K562 (cell line): ENCODE measurements at regions not wholly inside any gene's neighbourhood (a gene's known extent, or its start where the extent isn't known, plus 50 kb on each side); places are given as distances from the start of the nearest gene placed in this dataset.
A peak's percentile ranks its signal among the peaks of the same experiment; 100 is the strongest.

Experiments
- ARHGAP35 ChIP-seq: fragments of 450-650 bp; IDR thresholded peaks from 2 replicates; pipeline ENCODE4 v1.6.1; 2018; ENCODE audit not compliant: partially characterized antibody
- ARID2 ChIP-seq: fragments of 450-650 bp; IDR thresholded peaks from 2 replicates; pipeline ENCODE4 v1.6.1; 2017; ENCODE audit warnings: antibody characterized with exemption, mild to moderate bottlenecking
- ELF1 ChIP-seq: fragments of 200-800 bp; sonication (Bioruptor generic); IDR thresholded peaks from 2 replicates; pipeline ENCODE4 v1.6.1; 2016; ENCODE audit warnings: missing genetic modification characterization, missing compliant biosample characterization
- ELF4 ChIP-seq: fragments of 450-650 bp; formaldehyde crosslinking; IDR thresholded peaks from 2 replicates; pipeline ENCODE4 v1.4.0; 2022; ENCODE audit warnings: missing genetic modification characterization
- EP300 ChIP-seq: IDR thresholded peaks from 2 replicates; pipeline ENCODE4 v1.6.1; 2012; ENCODE audit warnings: low read length, improper control_type of control experiment
- ETV5 ChIP-seq: sonication (generic); formaldehyde crosslinking; IDR thresholded peaks from 2 replicates; pipeline ENCODE4 v1.4.0; 2020; ENCODE audit warnings: low read depth, mild to moderate bottlenecking, missing genetic modification reagents
- FOXP1 ChIP-seq: sonication (generic); formaldehyde crosslinking; IDR thresholded peaks from 2 replicates; pipeline ENCODE4 v1.8.0; 2022; ENCODE audit warnings: mild to moderate bottlenecking, missing genetic modification reagents
- GTF2E2 ChIP-seq: fragments of 200-800 bp; sonication (Bioruptor generic); IDR thresholded peaks from 2 replicates; pipeline ENCODE4 v1.6.1; 2016; ENCODE audit warnings: missing genetic modification characterization, missing compliant biosample characterization
- MEF2D ChIP-seq: conservative IDR thresholded peaks from 2 replicates; pipeline ENCODE4 v1.6.1; 2016; ENCODE audit warnings: low read depth, missing genetic modification characterization, missing compliant biosample characterization
- NFE2 ChIP-seq: IDR thresholded peaks from 2 replicates; pipeline ENCODE4 v1.6.1; 2014; ENCODE audit warnings: antibody characterized with exemption, low read depth
- POLR3G ChIP-seq: IDR thresholded peaks from 2 replicates; pipeline ENCODE4 v1.6.1; 2011; ENCODE audit not compliant: insufficient read length, insufficient replicate concordance; ENCODE audit errors: extremely low read depth
- RBFOX2 ChIP-seq: fragments of 200-400 bp; formaldehyde crosslinking; IDR thresholded peaks from 2 replicates; pipeline ENCODE4 v1.6.1; 2017; ENCODE audit warnings: low read depth, mild to moderate bottlenecking, low read length, moderate library complexity
- SIN3B ChIP-seq: fragments of 450-650 bp; IDR thresholded peaks from 2 replicates; pipeline ENCODE4 v1.6.1; 2017; ENCODE audit warnings: low read depth, mild to moderate bottlenecking, moderate library complexity
- SUPT5H ChIP-seq: fragments of 450-650 bp; IDR thresholded peaks from 2 replicates; pipeline ENCODE4 v1.6.1; 2016
- WHSC1 ChIP-seq: IDR thresholded peaks from one replicate; pipeline ENCODE4 v1.6.1; 2012; ENCODE audit warnings: low read length, control low read depth, inconsistent platforms
- ZBTB1 ChIP-seq: sonication (generic); formaldehyde crosslinking; IDR thresholded peaks from 2 replicates; pipeline ENCODE4 v1.8.1; 2023; ENCODE audit warnings: missing genetic modification reagents, low read depth, mild to moderate bottlenecking, borderline replicate concordance
- ZFX ChIP-seq: sonication (generic); formaldehyde crosslinking; IDR thresholded peaks from 2 replicates; pipeline ENCODE4 v1.8.0; 2022; ENCODE audit warnings: mild to moderate bottlenecking, missing genetic modification reagents, moderate library complexity
- ZNF253 ChIP-seq: fragments of 250-450 bp; sonication (Bioruptor Pico); conservative IDR thresholded peaks from 2 replicates; pipeline ENCODE4 v1.6.1; 2021; ENCODE audit warnings: mild to moderate bottlenecking
- ZNF282 ChIP-seq: sonication (generic); formaldehyde crosslinking; IDR thresholded peaks from 2 replicates; pipeline ENCODE4 v1.8.1; 2023; ENCODE audit warnings: missing genetic modification reagents
- ZNF444 ChIP-seq: fragments of 250-450 bp; sonication (Bioruptor Pico); IDR thresholded peaks from 2 replicates; pipeline ENCODE4 v1.4.0; 2020; ENCODE audit warnings: mild to moderate bottlenecking, moderate library complexity
- ZNF584 ChIP-seq: fragments of 200-800 bp; sonication (Bioruptor generic); IDR thresholded peaks from 2 replicates; pipeline ENCODE4 v1.6.1; 2016; ENCODE audit warnings: low read depth, mild to moderate bottlenecking, missing genetic modification characterization, missing compliant biosample characterization
- ZNF766 ChIP-seq: fragments of 200-800 bp; sonication (Bioruptor generic); conservative IDR thresholded peaks from 2 replicates; pipeline ENCODE4 v1.6.1; 2016; ENCODE audit warnings: missing genetic modification characterization, missing compliant biosample characterization
- TF ChIP-seq, protein P1 (sequence below): sonication (generic); formaldehyde crosslinking; IDR thresholded peaks from 2 replicates; pipeline ENCODE4 v1.9.0; 2022; ENCODE audit warnings: mild to moderate bottlenecking, missing genetic modification reagents
- TF ChIP-seq, protein P2 (sequence below): fragments of 450-650 bp; formaldehyde crosslinking; IDR thresholded peaks from 2 replicates; pipeline ENCODE4 v1.4.0; 2022; ENCODE audit warnings: mild to moderate bottlenecking, moderate library complexity
- TF ChIP-seq, protein P3 (sequence below), 2 experiments: fragments of 200-800 bp in 1 of 2; sonication (Bioruptor generic) in 1 of 2; sonication (generic) in 1 of 2; formaldehyde crosslinking in 1 of 2; IDR thresholded peaks in 1 of 2; conservative IDR thresholded peaks in 1 of 2; 2 replicates each; pipeline versions ENCODE4 v1.5.0 to v1.6.1; 2016 to 2020; ENCODE audit warnings: missing compliant biosample characterization in 1 of 2, missing genetic modification characterization in 1 of 2, missing genetic modification reagents in 1 of 2
- TF ChIP-seq, protein P4 (sequence below): fragments of 450-650 bp; IDR thresholded peaks from 2 replicates; pipeline ENCODE4 v1.6.1; 2018; ENCODE audit not compliant: partially characterized antibody

DNA sequence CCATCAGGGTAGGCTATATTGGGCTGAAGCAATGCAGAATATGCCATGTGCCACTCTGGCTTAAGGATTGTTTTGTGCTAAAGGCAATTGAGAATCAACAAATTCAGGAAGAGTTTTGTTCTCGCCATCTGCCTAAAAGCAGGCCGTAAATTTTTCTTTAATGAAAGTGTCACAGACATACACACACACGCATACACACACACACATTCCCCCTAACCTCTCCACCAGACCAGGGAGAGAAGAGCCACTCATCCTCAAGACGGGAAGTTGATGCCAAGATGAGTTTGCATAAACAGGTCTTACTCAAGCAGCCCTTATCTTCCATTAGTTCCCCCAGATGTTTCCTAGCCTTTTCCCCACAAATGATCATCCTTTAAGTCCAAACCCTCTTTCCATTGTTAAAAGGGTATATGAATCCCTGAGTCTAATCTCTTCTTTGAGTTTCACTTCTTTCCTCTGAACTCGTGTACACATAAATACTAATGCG, 59.6 kb upstream of the TRIM24 start (continued):
- no peak for TF ChIP-seq ZNF444
- TF ChIP-seq ZNF766 (CRISPR knock-in tag) = peak; percentile 59; the same call in 1 of the 2 replicates
- TF ChIP-seq ELF4 = peak; percentile 81; the same call in 1 of the 2 replicates
- no peak for TF ChIP-seq ZFX (CRISPR knock-in tag)
- TF ChIP-seq MEF2D (tag) = no peak
- TF ChIP-seq RBFOX2 = no peak
- TF ChIP-seq, protein P1, sequence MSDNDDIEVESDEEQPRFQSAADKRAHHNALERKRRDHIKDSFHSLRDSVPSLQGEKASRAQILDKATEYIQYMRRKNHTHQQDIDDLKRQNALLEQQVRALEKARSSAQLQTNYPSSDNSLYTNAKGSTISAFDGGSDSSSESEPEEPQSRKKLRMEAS (CRISPR knock-in tag) = no peak
- no peak for TF ChIP-seq FOXP1 (CRISPR knock-in tag)
- no peak for TF ChIP-seq ZNF282 (CRISPR knock-in tag)
- TF ChIP-seq ARID2 = no peak
- no peak for TF ChIP-seq WHSC1
- peak; percentile 30; the same call in 1 of the 2 replicates for TF ChIP-seq ETV5
- TF ChIP-seq, protein P2, sequence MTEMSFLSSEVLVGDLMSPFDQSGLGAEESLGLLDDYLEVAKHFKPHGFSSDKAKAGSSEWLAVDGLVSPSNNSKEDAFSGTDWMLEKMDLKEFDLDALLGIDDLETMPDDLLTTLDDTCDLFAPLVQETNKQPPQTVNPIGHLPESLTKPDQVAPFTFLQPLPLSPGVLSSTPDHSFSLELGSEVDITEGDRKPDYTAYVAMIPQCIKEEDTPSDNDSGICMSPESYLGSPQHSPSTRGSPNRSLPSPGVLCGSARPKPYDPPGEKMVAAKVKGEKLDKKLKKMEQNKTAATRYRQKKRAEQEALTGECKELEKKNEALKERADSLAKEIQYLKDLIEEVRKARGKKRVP = no peak
- no peak for TF ChIP-seq SUPT5H
- no peak for TF ChIP-seq ZNF253 (CRISPR knock-in tag)
- TF ChIP-seq, protein P3, sequence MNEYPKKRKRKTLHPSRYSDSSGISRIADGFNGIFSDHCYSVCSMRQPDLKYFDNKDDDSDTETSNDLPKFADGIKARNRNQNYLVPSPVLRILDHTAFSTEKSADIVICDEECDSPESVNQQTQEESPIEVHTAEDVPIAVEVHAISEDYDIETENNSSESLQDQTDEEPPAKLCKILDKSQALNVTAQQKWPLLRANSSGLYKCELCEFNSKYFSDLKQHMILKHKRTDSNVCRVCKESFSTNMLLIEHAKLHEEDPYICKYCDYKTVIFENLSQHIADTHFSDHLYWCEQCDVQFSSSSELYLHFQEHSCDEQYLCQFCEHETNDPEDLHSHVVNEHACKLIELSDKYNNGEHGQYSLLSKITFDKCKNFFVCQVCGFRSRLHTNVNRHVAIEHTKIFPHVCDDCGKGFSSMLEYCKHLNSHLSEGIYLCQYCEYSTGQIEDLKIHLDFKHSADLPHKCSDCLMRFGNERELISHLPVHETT (CRISPR knock-in tag; conservative IDR thresholded peaks at IDR 0.05 in 1 of 2, IDR thresholded peaks at IDR 0.05 in 1 of 2) = no peak
- TF ChIP-seq SIN3B = no peak
- no peak for TF ChIP-seq ARHGAP35
- no peak for TF ChIP-seq POLR3G
- TF ChIP-seq, protein P4, sequence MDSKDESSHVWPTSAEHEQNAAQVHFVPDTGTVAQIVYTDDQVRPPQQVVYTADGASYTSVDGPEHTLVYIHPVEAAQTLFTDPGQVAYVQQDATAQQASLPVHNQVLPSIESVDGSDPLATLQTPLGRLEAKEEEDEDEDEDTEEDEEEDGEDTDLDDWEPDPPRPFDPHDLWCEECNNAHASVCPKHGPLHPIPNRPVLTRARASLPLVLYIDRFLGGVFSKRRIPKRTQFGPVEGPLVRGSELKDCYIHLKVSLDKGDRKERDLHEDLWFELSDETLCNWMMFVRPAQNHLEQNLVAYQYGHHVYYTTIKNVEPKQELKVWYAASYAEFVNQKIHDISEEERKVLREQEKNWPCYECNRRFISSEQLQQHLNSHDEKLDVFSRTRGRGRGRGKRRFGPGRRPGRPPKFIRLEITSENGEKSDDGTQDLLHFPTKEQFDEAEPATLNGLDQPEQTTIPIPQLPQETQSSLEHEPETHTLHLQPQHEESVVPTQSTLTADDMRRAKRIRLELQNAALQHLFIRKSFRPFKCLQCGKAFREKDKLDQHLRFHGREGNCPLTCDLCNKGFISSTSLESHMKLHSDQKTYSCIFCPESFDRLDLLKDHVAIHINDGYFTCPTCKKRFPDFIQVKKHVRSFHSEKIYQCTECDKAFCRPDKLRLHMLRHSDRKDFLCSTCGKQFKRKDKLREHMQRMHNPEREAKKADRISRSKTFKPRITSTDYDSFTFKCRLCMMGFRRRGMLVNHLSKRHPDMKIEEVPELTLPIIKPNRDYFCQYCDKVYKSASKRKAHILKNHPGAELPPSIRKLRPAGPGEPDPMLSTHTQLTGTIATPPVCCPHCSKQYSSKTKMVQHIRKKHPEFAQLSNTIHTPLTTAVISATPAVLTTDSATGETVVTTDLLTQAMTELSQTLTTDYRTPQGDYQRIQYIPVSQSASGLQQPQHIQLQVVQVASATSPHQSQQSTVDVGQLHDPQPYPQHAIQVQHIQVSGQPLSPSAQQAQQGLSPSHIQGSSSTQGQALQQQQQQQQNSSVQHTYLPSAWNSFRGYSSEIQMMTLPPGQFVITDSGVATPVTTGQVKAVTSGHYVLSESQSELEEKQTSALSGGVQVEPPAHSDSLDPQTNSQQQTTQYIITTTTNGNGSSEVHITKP = no peak
- peak; percentile 95 for TF ChIP-seq NFE2
- no peak for TF ChIP-seq ZBTB1 (CRISPR knock-in tag)
- no peak for TF ChIP-seq GTF2E2
- TF ChIP-seq ZNF584 (CRISPR knock-in tag) = no peak
- TF ChIP-seq ELF1 = no peak
- TF ChIP-seq EP300 = peak; percentile 60
